COLO829 (cell line): ENCODE measurements at regions not wholly inside any gene's neighbourhood (a gene's known extent, or its start where the extent isn't known, plus 50 kb on each side); places are given as distances from the start of the nearest gene placed in this dataset.
"Not testable (repeated sequence)": the region's sequence is repeated elsewhere in the genome, so short reads cannot be mapped to it uniquely, and the experiment has no call there.

Experiments used
- DNase-seq: peaks from one replicate; pipeline ENCODE4 v3.0.0; 2012; ENCODE audit warnings: low spot score

DNA sequence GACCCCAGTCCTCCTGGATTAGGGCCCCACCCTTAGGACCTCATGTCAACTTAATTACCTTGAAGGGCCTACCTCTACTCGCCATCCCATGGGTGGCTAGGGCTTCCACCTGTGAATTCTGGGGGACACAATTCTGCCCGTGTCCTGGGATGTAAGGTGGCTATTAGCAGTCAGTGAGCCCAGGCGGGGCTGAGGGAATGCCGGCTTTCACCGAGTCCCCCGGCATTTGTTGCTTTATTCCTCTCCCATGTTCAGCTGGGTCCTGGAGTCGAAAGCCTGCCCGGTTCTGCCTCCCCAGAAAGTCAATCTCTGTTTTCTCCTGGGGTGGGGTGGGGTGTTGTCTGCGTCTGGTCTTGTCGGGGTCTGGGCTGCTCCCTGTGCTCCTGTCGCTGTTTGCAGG, 125.6 kb downstream of the GLRX3 start:
- DNase-seq, result no peak

DNA sequence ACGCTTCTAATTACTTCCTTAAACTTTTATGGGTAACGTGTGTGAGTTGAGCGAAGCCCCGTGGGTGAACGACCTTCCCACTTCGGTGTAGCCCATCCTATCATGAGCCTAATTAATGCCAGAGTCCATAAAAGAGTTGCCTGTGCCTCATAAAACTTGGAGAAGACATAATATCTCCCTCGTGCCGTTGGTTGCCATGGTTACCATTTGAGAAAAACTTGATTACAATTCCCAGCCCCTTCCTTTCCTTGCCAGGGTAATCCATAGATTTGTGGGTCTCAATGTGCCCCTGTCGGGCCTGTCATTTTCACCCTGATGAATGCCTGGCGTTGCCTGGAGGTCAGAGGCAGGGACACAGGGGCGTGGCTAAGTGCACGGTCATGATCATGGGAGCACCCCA, 127.1 kb downstream of the GLRX3 start:
- DNase-seq, result no peak

DNA sequence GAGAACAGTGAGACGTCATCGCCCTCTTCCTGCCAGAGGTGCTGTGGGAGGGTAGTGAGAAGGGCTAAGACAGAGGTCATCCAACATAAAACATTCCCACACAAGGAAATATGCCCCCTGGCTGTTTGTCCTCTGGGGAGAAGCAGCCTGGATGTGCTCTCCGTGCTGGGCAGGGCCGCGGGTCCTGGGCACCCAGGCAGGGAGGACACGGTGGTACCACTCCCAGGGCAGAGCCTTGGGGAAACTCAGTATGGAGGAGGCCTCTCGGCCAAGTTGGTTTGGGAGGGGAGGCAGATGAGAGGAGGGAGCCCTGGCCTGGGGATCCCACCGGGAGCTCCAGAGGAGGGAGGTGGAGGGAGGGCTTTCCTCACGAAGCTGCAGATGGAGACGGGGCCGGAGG, 129.4 kb downstream of the GLRX3 start:
- no peak for DNase-seq

DNA sequence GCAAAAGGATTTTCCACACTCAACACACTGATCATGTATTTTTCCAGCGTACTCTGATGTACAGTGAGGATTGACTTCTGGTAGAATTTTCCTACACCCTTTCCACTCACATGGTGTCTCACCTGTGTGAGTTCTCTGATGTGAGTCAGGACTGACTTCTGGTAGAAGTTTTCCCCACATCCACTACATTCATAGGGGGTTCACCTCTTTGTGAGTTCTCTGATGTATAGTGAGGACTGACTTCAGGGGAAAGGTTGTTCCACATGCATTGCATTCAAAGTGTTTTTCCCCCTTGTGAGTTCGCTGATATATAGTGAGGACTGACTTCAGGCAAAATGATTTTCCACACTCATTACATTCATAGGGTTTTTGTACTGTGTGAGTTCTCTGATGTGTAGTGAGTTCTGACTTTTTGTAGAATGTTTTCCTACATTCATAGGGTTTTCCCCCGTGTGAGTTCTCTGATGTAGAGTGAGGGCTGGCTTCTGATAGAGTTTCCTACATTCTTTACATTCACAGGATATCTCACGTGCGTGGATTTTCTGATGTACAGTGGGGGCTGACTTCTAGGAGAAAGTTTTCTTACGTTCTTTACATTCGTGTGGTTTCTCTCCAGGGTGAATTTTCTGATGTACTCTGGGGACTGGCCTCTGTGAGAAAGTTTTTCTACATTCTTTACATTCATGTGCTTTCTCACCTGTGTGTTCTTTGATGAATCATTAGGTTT, 146.5 kb downstream of the GLRX3 start:
- no peak for DNase-seq

DNA sequence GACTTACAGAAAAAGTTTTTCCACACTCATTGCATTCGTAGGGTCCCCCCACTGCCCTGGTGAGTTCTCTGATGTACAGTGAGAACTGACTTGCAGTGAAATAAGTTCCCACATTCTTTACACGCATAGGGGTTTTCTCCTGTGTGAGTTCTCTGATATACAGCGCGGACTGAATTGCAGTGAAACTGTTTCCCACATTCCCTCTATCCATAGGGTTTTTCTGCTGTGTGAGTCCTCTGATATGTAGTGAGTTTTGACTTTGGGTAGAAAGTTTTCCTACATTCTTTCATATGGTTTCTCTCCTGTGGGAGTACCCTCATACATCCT, 147.0 kb downstream of the GLRX3 start:
- no peak for DNase-seq

DNA sequence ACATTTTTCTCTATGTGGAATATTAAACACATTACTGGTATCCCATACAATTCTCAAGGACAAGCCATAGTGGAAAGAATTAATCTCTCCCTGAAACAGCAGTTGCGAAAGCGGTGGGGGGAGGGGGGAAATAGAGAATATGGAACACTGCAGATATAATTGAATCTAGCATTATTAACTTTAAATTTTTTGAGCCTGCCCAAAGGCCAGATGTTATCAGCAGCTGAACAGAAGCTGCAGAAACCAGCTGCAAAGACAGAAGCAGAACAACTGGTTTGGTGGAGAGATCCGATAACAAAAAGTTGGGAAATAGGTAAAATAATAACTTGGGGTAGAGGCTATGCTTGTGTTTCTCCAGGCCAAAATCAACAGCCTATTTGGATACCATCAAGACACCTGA, 159.6 kb downstream of the GLRX3 start:
- not testable (repeated sequence) for DNase-seq

DNA sequence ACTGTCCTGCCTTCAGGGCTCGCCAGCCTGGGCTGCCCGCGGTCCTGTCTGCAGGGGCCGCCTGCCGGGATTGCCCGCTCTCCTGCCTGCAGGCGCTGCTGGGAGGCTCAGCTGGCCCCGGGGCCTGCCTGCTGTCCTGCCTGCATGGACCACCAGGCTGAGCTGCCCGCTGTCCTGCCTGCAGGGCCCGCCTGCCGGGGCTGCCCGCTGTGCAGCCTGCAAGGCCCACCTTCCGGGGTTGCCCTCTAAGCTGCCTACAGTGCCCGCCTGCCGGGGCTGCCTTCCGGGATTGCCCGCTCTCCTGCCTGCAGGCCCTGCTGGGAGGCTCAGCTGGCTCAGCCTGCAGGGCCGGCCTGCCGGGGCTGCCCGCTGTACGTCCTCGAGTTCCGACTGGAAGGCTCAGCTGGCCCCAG, 164.4 kb downstream of the GLRX3 start:
- no peak for DNase-seq

DNA sequence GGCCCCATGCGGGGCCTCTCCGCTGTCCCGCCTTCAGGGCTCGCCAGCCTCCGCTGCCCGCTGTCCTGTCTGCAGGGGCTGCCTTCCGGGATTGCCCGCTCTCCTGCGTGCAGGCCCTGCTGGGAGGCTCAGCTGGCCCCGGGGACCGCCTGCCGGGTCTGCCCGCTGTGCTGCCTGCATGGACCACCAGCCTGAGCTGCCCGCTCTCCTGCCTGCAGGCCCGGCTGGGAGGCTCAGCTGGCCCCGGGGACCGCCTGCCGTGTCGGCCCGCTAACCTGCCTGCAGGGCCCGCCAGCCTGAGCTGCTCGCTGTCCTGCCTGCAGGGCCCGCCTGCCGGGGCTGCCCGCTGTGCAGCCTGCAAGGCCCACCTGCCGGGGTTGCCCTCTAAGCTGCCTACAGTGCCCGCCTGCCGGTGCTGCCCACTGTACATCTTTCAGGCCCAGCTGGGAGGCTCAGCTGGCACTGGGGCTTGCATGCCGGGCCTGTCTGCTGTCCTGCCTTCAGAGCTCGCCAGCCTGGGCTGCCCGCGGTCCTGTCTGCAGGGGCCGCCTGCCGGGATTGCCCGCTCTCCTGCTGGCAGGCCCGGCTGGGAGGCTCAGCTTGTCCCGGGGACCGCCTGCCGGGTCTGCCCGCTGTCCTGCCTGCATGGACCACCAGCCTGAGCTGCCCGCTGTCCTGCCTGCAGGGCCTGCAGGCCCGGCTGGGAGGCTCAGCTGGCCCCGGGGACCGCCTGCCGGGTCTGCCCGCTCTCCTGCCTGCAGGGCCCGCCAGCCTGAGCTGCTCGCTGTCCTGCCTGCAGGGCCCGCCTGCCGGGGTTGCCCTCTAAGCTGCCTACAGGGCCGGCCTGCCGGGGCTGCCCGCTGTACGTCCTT, 165.1 kb downstream of the GLRX3 start:
- no peak for DNase-seq

DNA sequence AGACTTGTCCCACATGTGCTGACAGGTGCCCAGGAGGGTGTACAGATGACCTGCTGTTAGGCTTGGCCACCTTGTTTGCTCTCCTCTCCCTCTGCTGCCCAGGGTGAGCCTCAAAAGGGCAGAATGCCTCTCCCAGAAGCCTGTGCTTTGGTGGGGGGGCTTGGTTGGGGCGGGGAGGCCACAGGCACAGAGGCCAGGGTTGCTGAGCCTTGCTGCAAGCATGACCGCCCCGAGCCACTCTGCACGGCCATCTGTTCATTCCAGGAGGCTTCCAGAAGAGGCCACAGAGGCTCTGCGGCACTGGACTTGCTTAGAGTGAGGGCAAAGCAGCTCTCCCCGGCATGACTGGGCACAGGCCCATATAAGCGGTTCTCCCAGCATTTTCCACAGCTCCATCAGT, 190.8 kb downstream of the GLRX3 start:
- no peak for DNase-seq

DNA sequence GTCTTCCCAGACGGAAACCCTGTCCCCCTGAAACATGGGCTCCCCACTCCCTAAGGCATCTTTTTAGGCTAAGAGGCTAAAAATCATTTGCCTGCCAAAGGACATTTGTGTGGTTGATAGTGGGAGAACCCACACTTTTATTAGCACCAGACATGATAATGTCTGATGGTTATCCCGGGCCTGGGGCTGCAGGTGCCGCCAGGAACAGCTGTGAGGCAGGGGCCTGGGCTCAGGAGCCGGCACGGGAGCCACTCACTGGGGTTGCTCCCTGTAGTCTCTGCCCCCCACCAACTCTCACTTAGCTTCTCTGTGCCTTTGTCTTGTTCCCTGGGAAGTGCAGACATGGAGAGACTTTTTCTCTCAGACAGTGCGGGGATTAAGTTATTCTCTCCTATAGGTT, 193.6 kb downstream of the GLRX3 start:
- no peak for DNase-seq

DNA sequence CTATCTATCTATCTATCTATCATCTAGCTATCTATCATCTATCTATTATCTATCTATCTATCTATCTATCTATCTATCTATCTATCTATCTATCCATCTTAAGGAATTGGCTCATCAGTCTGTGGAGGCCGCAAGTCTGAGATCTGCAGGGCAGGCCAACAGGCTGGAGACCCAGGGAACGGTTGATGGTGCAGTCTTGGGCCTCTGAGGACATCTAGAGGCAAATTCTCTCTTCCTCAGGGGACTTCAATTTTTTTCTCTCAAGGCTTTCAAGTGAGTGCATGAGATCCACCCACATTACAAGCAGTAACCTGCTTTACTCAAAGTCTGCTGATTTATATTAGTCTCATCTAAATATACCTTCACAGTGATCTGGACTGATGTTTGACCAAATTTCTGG, 197.0 kb downstream of the GLRX3 start:
- DNase-seq, result no peak

DNA sequence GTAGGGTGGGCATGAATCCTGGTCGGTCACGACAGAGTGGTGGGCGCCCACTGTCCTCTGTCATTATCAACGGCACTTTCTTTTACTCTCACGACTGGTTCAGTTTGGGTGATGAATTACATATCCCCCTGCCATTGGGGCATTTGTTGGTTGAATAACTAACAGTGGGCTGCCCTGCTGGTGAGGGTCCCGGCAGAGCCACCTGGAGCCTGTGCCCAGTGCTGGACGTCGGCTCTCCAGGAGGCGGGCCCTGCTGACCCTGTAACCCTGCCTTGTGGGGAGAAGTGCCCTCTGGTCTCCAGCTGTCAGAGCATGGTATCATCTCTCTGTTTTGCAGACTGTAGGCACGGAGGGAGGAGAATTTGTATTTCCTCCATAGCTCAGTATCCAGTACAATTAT, 199.1 kb downstream of the GLRX3 start:
- DNase-seq, result no peak

DNA sequence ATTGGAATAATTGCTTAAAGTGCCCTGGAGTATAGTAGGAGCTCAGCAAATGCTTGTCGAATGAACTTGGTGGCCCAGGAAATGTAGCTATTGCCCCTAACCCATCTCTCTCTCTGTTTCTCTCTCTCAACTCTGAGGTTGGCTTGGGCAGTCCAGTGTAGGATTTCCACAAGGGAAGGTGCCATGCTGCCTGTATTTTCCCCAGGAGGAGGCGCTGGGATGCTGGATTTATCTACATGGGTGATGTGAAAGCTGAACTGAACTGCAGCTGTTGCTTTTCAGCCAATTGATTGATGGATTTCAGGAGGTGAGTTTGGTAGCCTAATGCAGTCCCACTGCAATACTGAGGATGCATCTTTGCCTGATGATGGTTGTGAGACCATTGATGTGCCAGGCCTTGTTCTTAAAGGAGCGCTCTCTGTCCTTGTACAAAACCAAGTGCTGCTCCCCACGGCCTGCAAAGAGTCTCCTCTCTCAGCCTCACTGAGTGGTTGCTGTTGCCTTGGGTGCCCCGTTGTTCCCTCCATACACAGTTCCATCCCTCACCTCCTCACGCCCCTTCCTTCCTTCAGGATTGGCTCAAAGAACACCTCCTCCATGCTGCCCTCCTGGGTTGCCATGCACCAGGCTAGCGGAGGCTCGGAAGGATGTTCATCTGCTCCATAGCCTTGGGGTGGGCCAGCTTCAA, 200.6 kb downstream of the GLRX3 start:
- no peak for DNase-seq

DNA sequence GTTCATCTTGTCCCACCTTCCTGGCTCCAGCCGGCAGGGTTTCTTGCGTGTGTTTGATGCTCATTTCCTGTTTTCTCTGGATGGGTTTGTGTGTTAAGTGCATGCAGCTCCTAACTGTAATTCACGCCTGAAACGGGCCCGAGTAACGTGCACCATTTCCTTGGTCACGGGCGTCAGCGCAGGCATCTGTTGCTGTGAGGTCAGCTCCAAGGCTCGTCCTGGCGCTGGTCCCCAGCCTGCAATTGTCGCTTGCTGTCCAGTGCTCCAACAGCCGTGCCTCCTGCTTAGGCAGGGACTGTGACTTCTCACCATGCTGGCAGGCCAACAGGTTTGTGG, 201.1 kb downstream of the GLRX3 start:
- no peak for DNase-seq

DNA sequence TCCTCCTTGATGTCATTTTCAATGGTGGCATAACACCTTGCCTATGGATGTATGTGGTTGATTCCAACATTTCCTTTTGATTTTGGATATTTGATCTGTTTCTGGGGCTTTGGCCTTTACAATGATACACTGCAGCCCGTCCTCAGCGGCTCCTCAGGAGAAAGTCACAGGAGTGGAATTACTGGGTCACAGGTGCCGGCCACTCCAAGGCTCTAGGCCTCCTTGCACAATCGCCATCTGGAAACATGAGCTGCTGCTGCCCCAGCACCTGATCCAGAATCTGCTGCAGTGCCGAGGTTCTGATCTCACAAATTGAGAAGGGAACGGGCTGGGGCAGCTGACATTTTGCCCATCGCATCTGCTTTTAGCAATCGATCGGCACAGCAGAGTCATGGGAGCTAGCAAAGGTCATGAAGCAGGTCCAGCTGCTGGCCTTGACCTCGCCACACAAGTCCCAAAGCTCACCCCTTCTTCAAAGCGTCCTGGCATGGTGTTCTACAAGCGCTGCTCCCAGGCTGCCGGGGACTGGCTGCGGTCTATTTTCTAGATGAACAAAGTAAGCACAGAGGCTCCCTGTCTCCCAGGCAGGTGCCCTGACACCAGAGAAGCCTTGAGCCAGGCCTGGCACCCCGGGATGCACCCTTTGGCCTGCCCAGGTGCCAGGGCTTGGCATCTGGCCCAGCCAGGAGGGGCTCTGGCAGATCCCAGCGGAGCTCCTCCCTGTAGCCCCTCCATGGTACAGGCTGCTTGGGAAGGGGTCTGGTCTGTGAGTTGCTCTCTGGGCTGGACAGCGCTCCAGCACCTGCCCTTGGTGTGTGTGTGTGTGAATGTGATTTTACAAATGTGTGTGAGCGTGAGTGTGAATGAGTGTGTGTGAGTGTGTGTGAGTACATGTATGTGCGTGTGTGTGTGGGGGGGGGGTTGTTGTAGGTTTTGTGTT, 201.8 kb downstream of the GLRX3 start:
- DNase-seq, result no peak

DNA sequence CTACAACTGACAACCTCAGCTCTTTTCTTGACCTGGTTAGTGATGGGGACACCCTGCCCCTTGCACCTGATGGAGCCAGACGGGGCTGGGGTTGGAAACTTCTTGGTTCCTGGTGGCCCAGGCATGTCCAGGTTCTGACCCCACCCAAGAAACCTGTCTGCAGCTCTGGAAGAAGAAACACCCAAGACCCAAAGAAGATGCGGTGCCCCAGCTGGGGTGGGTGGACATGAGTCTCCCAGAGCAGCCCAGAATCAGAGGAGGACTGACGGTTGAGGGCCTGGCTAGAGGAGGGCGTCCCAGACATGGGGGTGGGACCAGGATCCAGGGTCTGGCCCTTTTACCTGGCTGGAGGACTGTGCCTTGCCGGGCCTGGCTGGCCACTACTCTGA, 202.4 kb downstream of the GLRX3 start:
- no peak for DNase-seq

DNA sequence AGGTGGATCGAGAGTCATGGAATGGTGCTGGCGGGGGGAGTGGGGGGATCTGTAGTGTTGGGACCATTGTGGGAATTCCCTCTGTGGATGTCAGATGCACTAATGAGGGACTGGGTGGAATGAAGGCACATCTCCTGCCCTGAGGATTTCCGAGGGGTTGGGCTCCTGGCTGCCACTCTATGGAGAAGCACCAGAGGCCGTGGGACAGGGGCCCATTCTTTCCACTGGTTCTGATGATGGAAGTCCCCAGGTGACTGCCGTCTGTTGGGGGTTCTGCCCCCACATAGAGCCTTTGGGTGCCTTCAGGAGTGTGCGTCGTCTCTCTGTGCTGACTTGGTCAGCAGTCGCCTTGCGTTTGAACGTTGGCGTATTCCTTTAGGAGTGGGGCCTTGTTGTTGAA, 202.9 kb downstream of the GLRX3 start:
- no peak for DNase-seq

DNA sequence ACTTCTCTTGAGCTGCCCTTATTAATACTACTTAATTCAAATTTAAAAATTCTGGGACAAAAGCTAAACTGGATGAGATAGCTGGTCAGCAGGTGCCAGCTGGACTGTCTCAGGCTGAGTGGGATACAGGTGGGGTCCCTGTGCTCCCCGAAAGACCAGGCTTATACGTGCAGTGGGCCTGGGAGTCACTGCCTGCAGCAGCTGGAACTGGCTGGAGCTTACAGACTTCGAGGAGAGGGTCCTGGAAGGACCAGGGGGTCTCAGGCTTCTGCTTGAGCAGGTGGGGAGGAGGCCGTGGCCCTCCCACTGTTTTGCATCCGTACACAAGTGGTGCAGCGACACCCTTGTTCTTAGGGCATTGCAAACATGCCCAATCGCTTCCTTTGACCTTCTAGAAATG, 203.7 kb downstream of the GLRX3 start:
- DNase-seq, result no peak

DNA sequence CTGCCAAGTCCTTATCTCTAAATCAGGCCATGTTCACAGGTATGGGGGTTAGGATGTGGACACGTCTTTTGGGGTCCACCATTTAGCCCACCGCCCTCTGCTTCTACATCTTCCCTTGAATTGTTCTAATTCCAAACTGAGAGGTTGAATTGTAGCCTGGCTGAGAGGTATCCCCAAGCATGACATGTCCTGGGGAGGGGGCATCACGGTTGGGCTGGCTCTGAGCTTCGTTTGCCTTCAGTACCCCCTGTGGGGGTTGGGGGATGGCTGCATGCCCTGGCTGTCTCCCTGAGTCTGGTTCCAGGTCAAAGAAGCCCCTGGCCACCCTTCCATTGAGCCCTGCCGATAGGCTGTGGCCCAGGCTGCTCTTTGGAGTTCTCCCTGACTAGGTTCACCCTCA, 204.6 kb downstream of the GLRX3 start:
- DNase-seq, result no peak

DNA sequence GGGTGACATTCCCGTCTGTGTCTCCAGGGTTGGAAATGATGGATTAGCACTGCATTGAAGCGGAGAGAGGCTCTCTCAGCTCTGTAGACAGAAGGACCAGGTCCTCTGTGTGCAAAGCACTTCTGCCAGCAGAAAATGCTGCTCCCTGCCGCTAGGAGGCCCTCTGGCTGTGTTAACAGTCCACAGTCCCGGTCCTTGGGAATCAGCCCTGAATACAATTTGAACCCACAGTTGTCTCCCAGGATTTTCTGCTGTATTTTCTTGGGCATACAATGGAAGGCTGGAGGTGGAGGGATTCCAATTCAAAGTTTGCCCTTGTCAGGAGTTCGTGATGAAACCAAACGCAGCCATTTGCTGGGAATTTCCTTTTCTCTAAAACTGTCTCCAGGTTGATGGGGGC, 205.2 kb downstream of the GLRX3 start:
- DNase-seq, result no peak

DNA sequence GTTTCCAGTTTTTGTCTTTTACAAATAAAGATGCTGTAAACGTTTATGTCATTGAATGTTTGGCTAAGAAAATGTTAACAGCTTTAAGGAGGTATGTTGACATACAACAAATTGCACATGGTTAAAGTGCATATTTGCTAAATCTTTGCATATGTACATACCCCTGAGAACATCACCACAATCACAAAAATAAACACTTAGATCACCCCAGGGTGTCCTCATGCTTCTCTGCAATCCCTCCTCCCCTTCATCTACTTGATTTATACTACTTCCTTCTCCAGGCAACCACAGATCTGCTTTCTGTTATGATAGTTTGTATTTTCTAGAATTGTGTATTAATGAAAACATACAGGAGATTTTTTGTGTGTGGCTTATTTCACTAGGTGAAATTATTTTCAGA, 209.5 kb downstream of the GLRX3 start:
- DNase-seq, result no peak

DNA sequence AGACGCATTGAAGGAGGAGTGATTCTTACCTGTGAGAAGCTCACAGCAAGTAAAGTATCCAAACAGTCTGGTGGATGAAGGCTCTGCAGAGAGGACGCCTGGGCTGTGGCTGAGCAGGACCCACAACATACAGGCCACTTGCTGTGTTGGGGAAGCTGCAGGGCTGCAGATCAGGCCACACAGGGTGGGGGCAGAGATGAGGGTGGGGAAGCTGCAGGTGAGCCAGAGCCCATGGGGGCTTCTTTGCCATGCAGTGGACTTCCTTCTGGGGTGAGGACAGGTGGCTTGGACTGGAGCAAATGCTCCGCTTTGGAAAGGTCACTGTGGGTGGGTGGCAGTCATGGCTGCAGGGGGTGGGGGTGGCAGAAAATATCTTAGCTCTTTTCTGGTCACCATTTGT, 214.8 kb downstream of the GLRX3 start:
- DNase-seq, result no peak
